SU-DHL-6 (cell line): ENCODE measurements at regions not wholly inside any gene's neighbourhood (a gene's known extent, or its start where the extent isn't known, plus 50 kb on each side); places are given as distances from the start of the nearest gene placed in this dataset.

Source experiments
- H2AFZ ChIP-seq: fragments of 200-600 bp; sonication (generic); 2 replicates; pipeline ENCODE4 v1.6.1; 2014; ENCODE audit warnings: low read depth, mild to moderate bottlenecking, moderate library complexity, mixed read lengths, antibody characterized with exemption, low read length; ENCODE audit not compliant: severe bottlenecking
- H3F3A ChIP-seq: fragments of 200-600 bp; shearing (Covaris generic); 2 replicates; pipeline ENCODE4 v1.6.0; 2016; ENCODE audit warnings: antibody characterized with exemption, mild to moderate bottlenecking; ENCODE audit not compliant: insufficient read depth
- H3K27ac ChIP-seq: fragments of 200-600 bp; sonication (generic); 2 replicates; pipeline ENCODE4 v1.5.1; 2016; ENCODE audit warnings: low read depth, mild to moderate bottlenecking, low read length, moderate library complexity, mixed read lengths
- H3K27me3 ChIP-seq: fragments of 200-600 bp; sonication (generic), shearing (Covaris generic); 2 replicates; pipeline ENCODE4 v1.6.0; 2014; ENCODE audit warnings: mild to moderate bottlenecking, low read length
- H3K36me3 ChIP-seq: fragments of 200-600 bp; sonication (generic); 2 replicates; pipeline ENCODE4 v1.6.1; 2014; ENCODE audit warnings: mild to moderate bottlenecking, low read length, mixed read lengths
- H3K4me2 ChIP-seq: fragments of 300-600, 200-600 bp; shearing (Covaris generic), sonication (generic); 2 replicates; pipeline ENCODE4 v1.6.0; 2014; ENCODE audit warnings: low read length, low read depth, mild to moderate bottlenecking; ENCODE audit not compliant: poor library complexity, severe bottlenecking
- H3K4me3 ChIP-seq: fragments of 200-600 bp; sonication (generic); 2 replicates; pipeline ENCODE4 v1.5.1; 2014; ENCODE audit warnings: antibody characterized with exemption, low read length, mild to moderate bottlenecking, mixed read lengths; ENCODE audit not compliant: insufficient read depth, poor library complexity, severe bottlenecking
- H3K79me2 ChIP-seq: fragments of 200-600 bp; sonication (generic); 2 replicates; pipeline ENCODE4 v1.6.1; 2014; ENCODE audit warnings: mild to moderate bottlenecking, low read length, moderate library complexity; ENCODE audit not compliant: insufficient read depth
- H3K9ac ChIP-seq: fragments of 200-600 bp; sonication (generic); 2 replicates; pipeline ENCODE4 v1.7.0; 2014; ENCODE audit warnings: mild to moderate bottlenecking, low read length
- H3K9me2 ChIP-seq: fragments of 200-600 bp; sonication (generic); replicated peaks from 2 replicates; pipeline ENCODE4 v1.6.1; 2014; ENCODE audit warnings: low read length; ENCODE audit not compliant: insufficient read depth
- H3K9me3 ChIP-seq: fragments of 200-600 bp; sonication (generic); 2 replicates; pipeline ENCODE4 v1.6.1; 2014; ENCODE audit warnings: low read length, mixed read lengths; ENCODE audit not compliant: insufficient read depth
- H4K20me1 ChIP-seq: fragments of 200-600 bp; sonication (generic); 2 replicates; pipeline ENCODE4 v1.6.1; 2014; ENCODE audit warnings: low read depth, mild to moderate bottlenecking, antibody characterized with exemption, low read length, moderate library complexity, mixed read lengths
- CTCF ChIP-seq: fragments of 200-600 bp; sonication (generic); IDR thresholded peaks from one replicate; pipeline ENCODE4 v1.5.1; 2017; ENCODE audit warnings: antibody characterized with exemption, mild to moderate bottlenecking, low read length, moderate library complexity; ENCODE audit not compliant: insufficient read depth, poor library complexity, severe bottlenecking
- EZH2phosphoT487 ChIP-seq: fragments of 200-600 bp; sonication (generic), shearing (Covaris generic); conservative IDR thresholded peaks from 2 replicates; pipeline ENCODE4 v1.6.1; 2018; ENCODE audit warnings: mild to moderate bottlenecking, antibody characterized with exemption, low read length, moderate library complexity, mixed read lengths

GRCh38 chr13:52924289-52925148 is 76.1 kb upstream of the PCDH8 start:
- Histone ChIP-seq H3K79me2 (no peaks in the 10 kb centered on the region), H3K27me3 (no peaks in the 10 kb centered on the region), H3K9me3 (no peaks in the 10 kb centered on the region), H4K20me1 (no peaks in the 10 kb centered on the region), H3K4me2 (no peak overlapping the region), H3K36me3 (no peaks in the 10 kb centered on the region), H3K27ac (no peak overlapping the region), H2AFZ (no peak overlapping the region), H3K9ac (no peak overlapping the region), H3F3A (no peaks in the 10 kb centered on the region), H3K9me2 (no peaks in the 10 kb centered on the region), H3K4me3 (no peak overlapping the region)
- TF ChIP-seq EZH2phosphoT487 (no peak), CTCF (no peak)

GRCh38 chr13:52922961-52923360 is 74.5 kb upstream of the PCDH8 start:
- Histone ChIP-seq H3K27ac (no peak overlapping the region), H3K4me3 (no peak overlapping the region)

GRCh38 chr13:52921194-52921593 is 72.8 kb upstream of the PCDH8 start:
- Histone ChIP-seq H3K4me2 (peak overlapping the region; percentile 14), H3K27ac (no peak overlapping the region), H3K27me3 (no peaks in the 10 kb centered on the region), H3K4me3 (no peak overlapping the region), H3K9me3 (no peaks in the 10 kb centered on the region), H3K9me2 (no peaks in the 10 kb centered on the region), H3K79me2 (no peaks in the 10 kb centered on the region), H3K36me3 (no peaks in the 10 kb centered on the region), H3K9ac (no peak overlapping the region), H4K20me1 (no peaks in the 10 kb centered on the region), H3F3A (no peaks in the 10 kb centered on the region), H2AFZ (peak overlapping the region; percentile 73)
- TF ChIP-seq EZH2phosphoT487: no peak
- no peak for TF ChIP-seq CTCF

More at GRCh38 chr13:52922961-52923360, 74.5 kb upstream of the PCDH8 start:
- H3K27me3 ChIP-seq: no peaks in the 10 kb centered on the region
- no peaks in the 10 kb centered on the region for H3K36me3 ChIP-seq
- H3K4me2 ChIP-seq: no peak overlapping the region
- no peak overlapping the region for H3K9ac ChIP-seq
- no peak for TF ChIP-seq CTCF
- no peak for TF ChIP-seq EZH2phosphoT487
- no peaks in the 10 kb centered on the region for H3F3A ChIP-seq
- H3K79me2 ChIP-seq: no peaks in the 10 kb centered on the region
- H3K9me2 ChIP-seq: no peaks in the 10 kb centered on the region
- H3K9me3 ChIP-seq: no peaks in the 10 kb centered on the region
- H2AFZ ChIP-seq: no peak overlapping the region
- no peaks in the 10 kb centered on the region for H4K20me1 ChIP-seq
